Astrocyte of the cerebellum (primary cell): ENCODE measurements at regions not wholly inside any gene's neighbourhood (a gene's known extent, or its start where the extent isn't known, plus 50 kb on each side); places are given as distances from the start of the nearest gene placed in this dataset.

Source experiments
- DNase-seq: peaks from one replicate; pipeline ENCODE4 v3.0.0-alpha.2; 2011; ENCODE audit warnings: low read depth
- H3K4me3 ChIP-seq: 2 replicates; pipeline ENCODE4 v1.5.1; 2011; ENCODE audit warnings: mild to moderate bottlenecking, low read depth, low read length, moderate library complexity
- CTCF ChIP-seq: IDR thresholded peaks from 2 replicates; pipeline ENCODE4 v1.5.1; 2012; ENCODE audit warnings: low read length, low read depth, moderate library complexity, mild to moderate bottlenecking; ENCODE audit errors: missing control alignments
- in situ Hi-C: cut with HindIII; loops from 2 replicates; pipeline ENCODE4 v1.10.0; 2017; ENCODE audit warnings: low sequenced_read_pairs

GRCh38 chr10:62735464-62736167 is 68.9 kb upstream of the ADO start:
- in situ Hi-C loops = no loop called here
- H3K4me3 ChIP-seq = no peak overlapping the region
- no peak for TF ChIP-seq CTCF
- no peak for DNase-seq

- TF ChIP-seq CTCF = no peak
- no peak for DNase-seq
- H3K4me3 ChIP-seq = no peak overlapping the region
- in situ Hi-C loops = no loop called here
These were observed 68.4 kb upstream of the ADO start for GRCh38 chr10:62736168-62736546.

GRCh38 chr10:62738916-62739315 is 65.6 kb upstream of the ADO start:
- no peak overlapping the region for H3K4me3 ChIP-seq
- in situ Hi-C loops = no loop called here
- TF ChIP-seq CTCF = no peak
- DNase-seq = no peak

- TF ChIP-seq CTCF = no peak
- no peak overlapping the region for H3K4me3 ChIP-seq
- in situ Hi-C loops = no loop called here
- no peak for DNase-seq
These were observed 63.4 kb upstream of the ADO start for GRCh38 chr10:62740885-62741745.

GRCh38 chr10:62741996-62742395 is 62.5 kb upstream of the ADO start:
- no peak for TF ChIP-seq CTCF
- no peak for DNase-seq
- in situ Hi-C loops = no loop called here
- no peak overlapping the region for H3K4me3 ChIP-seq

GRCh38 chr10:62742536-62743061 is 61.9 kb upstream of the ADO start:
- TF ChIP-seq CTCF = no peak
- in situ Hi-C loops = no loop called here
- no peak for DNase-seq
- no peak overlapping the region for H3K4me3 ChIP-seq
